ENCODE measurements at regions not wholly inside any gene's neighbourhood (a gene's known extent, or its start where the extent isn't known, plus 50 kb on each side); places are given as distances from the start of the nearest gene placed in this dataset.

DNA sequence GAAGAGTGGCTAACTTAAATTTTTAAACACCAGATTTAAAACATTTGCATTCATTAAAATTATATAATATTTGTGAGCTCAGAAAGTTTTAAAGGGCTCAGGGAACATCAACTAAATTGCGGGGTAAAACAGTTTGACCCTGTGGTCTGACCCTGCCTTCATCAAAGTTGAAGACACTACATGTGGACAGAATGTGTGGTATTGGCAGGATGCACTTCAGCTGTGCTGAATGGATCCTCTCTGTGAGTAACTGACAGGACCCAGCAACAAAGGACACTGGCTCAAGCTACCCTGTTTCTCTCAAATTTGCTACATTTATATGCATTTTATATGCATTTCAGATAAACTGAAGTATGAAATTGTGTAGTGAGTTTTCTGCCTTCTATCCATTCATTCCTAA lies 288.5 kb downstream of the ZNF608 start:
- intact Hi-C loops (cut with micrococcal nuclease) = loop anchor here (10.0 kb wide), 1 partner anchor 287 kb away; the partner anchor contains the start of gene ZNF608
- Histone ChIP-seq H3K9me3 (ENCODE audit: control extremely low read depth in 1 of 3, control insufficient read depth in 2 of 3, insufficient read depth in 1 of 3, low read length in 2 of 3) (peaks cover 6 to 18% (median 9%) of the 10 kb centered on the region in 3 donors), H3K27me3 (replicated peaks in 1 of 4; ENCODE audit: control extremely low read depth in 1 of 4, control insufficient read depth in 3 of 4, insufficient read depth in 4 of 4, low read length in 3 of 4) (no peaks in the 10 kb centered on the region), H3K4me2 (replicated peaks; ENCODE audit: low read depth, low read length, poor library complexity, severe bottlenecking) (no peak overlapping the region), H4K20me1 (ENCODE audit: control insufficient read depth, insufficient read depth, low read length, poor library complexity, severe bottlenecking) (no peaks in the 10 kb centered on the region), H3K4me1 (ENCODE audit: control insufficient read depth in 2 of 2, insufficient read depth in 2 of 2, low read length in 2 of 2) (peaks cover 23 to 25% of the 10 kb centered on the region in 2 donors), H2AFZ (ENCODE audit: insufficient read depth, low read depth, low read length, poor library complexity, severe bottlenecking) (no peak overlapping the region), H3K9ac (ENCODE audit: low read length) (no peak overlapping the region), H3K27ac (ENCODE audit: low read length in 2 of 2) (no peak overlapping the region), H3K36me3 (replicated peaks in 1 of 2; ENCODE audit: control extremely low read depth in 1 of 2, control insufficient read depth in 1 of 2, extremely low read depth in 1 of 2, insufficient read depth in 2 of 2, low read length in 1 of 2) (no peaks in the 10 kb centered on the region), H3K4me3 (ENCODE audit: control extremely low read depth in 1 of 5, extremely low read depth in 1 of 5, insufficient read depth in 1 of 5, low read depth in 2 of 5, low read length in 4 of 5) (no peak overlapping the region), H3K79me2 (ENCODE audit: control insufficient read depth, insufficient read depth, low read length) (no peaks in the 10 kb centered on the region)
- H3K4me1 Mint-ChIP-seq = peaks cover 34% of the 10 kb centered on the region
- ChIA-PET POLR2A (no interaction called here), CTCF (no interaction called here)
- DNase-seq = no peak
- WGBS (ENCODE audit: insufficient coverage) = 43% methylated on average over 1 of the region's 1 CpG
- no peaks in the 10 kb centered on the region for H3K27me3 Mint-ChIP-seq
- no peak overlapping the region for H3K4me3 Mint-ChIP-seq
- no peak for TF ChIP-seq CTCF (IDR thresholded peaks at IDR 0.05)
- TF ChIP-seq EZH2 (IDR thresholded peaks at IDR 0.05; ENCODE audit: borderline replicate concordance, insufficient read depth, low read depth, low read length, poor library complexity, severe bottlenecking) = no peak
- no peak overlapping the region for H3K27ac Mint-ChIP-seq
- peaks cover 12% of the 10 kb centered on the region for H3K9me3 Mint-ChIP-seq (ENCODE audit: insufficient read depth)
- no peak for ATAC-seq (ENCODE audit: low read depth)

GRCh38 chr5:124457101-124457500 lies 289.3 kb downstream of the ZNF608 start:
- ChIA-PET CTCF (no interaction called here), POLR2A (no interaction called here)
- intact Hi-C loops (cut with micrococcal nuclease) = loop anchor here (10.0 kb wide), 1 partner anchor 288 kb away; the partner anchor contains the start of gene ZNF608
- no peaks in the 10 kb centered on the region for H3K27me3 ChIP-seq (replicated peaks in 1 of 4; ENCODE audit: control extremely low read depth in 1 of 4, control insufficient read depth in 3 of 4, insufficient read depth in 4 of 4, low read length in 3 of 4)
- no peak for DNase-seq
- H3K9me3 ChIP-seq (ENCODE audit: control extremely low read depth in 1 of 3, control insufficient read depth in 2 of 3, insufficient read depth in 1 of 3, low read length in 2 of 3) = peaks cover 6 to 18% (median 6%) of the 10 kb centered on the region in 3 donors
- H3K27me3 Mint-ChIP-seq = no peaks in the 10 kb centered on the region
- no peak overlapping the region for H2AFZ ChIP-seq (ENCODE audit: insufficient read depth, low read depth, low read length, poor library complexity, severe bottlenecking)
- no peaks in the 10 kb centered on the region for H3K79me2 ChIP-seq (ENCODE audit: control insufficient read depth, insufficient read depth, low read length)
- no peak for TF ChIP-seq EZH2 (IDR thresholded peaks at IDR 0.05; ENCODE audit: borderline replicate concordance, insufficient read depth, low read depth, low read length, poor library complexity, severe bottlenecking)
- TF ChIP-seq CTCF (IDR thresholded peaks at IDR 0.05) = no peak
- no peaks in the 10 kb centered on the region for H3K36me3 ChIP-seq (replicated peaks in 1 of 2; ENCODE audit: control extremely low read depth in 1 of 2, control insufficient read depth in 1 of 2, extremely low read depth in 1 of 2, insufficient read depth in 2 of 2, low read length in 1 of 2)
- WGBS (ENCODE audit: insufficient coverage) = 98% methylated on average over 5 of the region's 5 CpGs
- no peak overlapping the region for H3K9ac ChIP-seq (ENCODE audit: low read length)
- no peak overlapping the region for H3K27ac Mint-ChIP-seq
- no peak overlapping the region for H3K27ac ChIP-seq (ENCODE audit: low read length in 2 of 2)
- no peak overlapping the region for H3K4me3 Mint-ChIP-seq
- H3K4me2 ChIP-seq (replicated peaks; ENCODE audit: low read depth, low read length, poor library complexity, severe bottlenecking) = no peak overlapping the region
- peaks cover 39% of the 10 kb centered on the region for H3K4me1 Mint-ChIP-seq
- peaks cover 28 to 29% of the 10 kb centered on the region in 2 donors for H3K4me1 ChIP-seq (ENCODE audit: control insufficient read depth in 2 of 2, insufficient read depth in 2 of 2, low read length in 2 of 2)
- ATAC-seq (ENCODE audit: low read depth) = no peak
- no peaks in the 10 kb centered on the region for H4K20me1 ChIP-seq (ENCODE audit: control insufficient read depth, insufficient read depth, low read length, poor library complexity, severe bottlenecking)
- peaks cover 12% of the 10 kb centered on the region for H3K9me3 Mint-ChIP-seq (ENCODE audit: insufficient read depth)
- H3K4me3 ChIP-seq (ENCODE audit: control extremely low read depth in 1 of 5, extremely low read depth in 1 of 5, insufficient read depth in 1 of 5, low read depth in 2 of 5, low read length in 4 of 5) = no peak overlapping the region
